GM23338 (cell line): ENCODE measurements at regions not wholly inside any gene's neighbourhood (a gene's known extent, or its start where the extent isn't known, plus 50 kb on each side); places are given as distances from the start of the nearest gene placed in this dataset.

Experiments used
- EZH2phosphoT487 ChIP-seq: fragments of 200-600 bp; sonication (generic); IDR thresholded peaks from one replicate; pipeline ENCODE4 v1.8.1; 2018; ENCODE audit warnings: antibody characterized with exemption; ENCODE audit not compliant: unreplicated experiment
- JUNB ChIP-seq: IDR thresholded peaks from one replicate; pipeline ENCODE4 v1.6.1; 2016; ENCODE audit warnings: antibody characterized with exemption; ENCODE audit not compliant: unreplicated experiment
- NANOG ChIP-seq: IDR thresholded peaks from 2 replicates; pipeline ENCODE4 v1.6.1; 2016; ENCODE audit warnings: antibody characterized with exemption, borderline replicate concordance
- POLR2AphosphoS5 ChIP-seq: IDR thresholded peaks from 2 replicates; pipeline ENCODE4 v1.6.1; 2016; ENCODE audit warnings: antibody characterized with exemption, low read depth
- REST ChIP-seq: IDR thresholded peaks from one replicate; pipeline ENCODE4 v1.6.1; 2018; ENCODE audit warnings: antibody characterized with exemption; ENCODE audit not compliant: unreplicated experiment
- STAT1 ChIP-seq: IDR thresholded peaks from one replicate; pipeline ENCODE4 v1.6.1; 2016; ENCODE audit warnings: antibody characterized with exemption; ENCODE audit not compliant: unreplicated experiment
- TF ChIP-seq, protein P1 (sequence below), 2 experiments: fragments of 200-600 bp in 1 of 2; sonication (generic) in 1 of 2; conservative IDR thresholded peaks; 2 replicates each; pipeline versions ENCODE4 v1.5.1 to v1.6.1; 2016 to 2017; ENCODE audit warnings: antibody characterized with exemption in 2 of 2, low read depth in 2 of 2, mild to moderate bottlenecking in 2 of 2, moderate library complexity in 1 of 2

GRCh38 chr2:118687192-118687591 lies 160.3 kb downstream of the EN1 start:
- TF ChIP-seq, protein P1, sequence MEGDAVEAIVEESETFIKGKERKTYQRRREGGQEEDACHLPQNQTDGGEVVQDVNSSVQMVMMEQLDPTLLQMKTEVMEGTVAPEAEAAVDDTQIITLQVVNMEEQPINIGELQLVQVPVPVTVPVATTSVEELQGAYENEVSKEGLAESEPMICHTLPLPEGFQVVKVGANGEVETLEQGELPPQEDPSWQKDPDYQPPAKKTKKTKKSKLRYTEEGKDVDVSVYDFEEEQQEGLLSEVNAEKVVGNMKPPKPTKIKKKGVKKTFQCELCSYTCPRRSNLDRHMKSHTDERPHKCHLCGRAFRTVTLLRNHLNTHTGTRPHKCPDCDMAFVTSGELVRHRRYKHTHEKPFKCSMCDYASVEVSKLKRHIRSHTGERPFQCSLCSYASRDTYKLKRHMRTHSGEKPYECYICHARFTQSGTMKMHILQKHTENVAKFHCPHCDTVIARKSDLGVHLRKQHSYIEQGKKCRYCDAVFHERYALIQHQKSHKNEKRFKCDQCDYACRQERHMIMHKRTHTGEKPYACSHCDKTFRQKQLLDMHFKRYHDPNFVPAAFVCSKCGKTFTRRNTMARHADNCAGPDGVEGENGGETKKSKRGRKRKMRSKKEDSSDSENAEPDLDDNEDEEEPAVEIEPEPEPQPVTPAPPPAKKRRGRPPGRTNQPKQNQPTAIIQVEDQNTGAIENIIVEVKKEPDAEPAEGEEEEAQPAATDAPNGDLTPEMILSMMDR (conservative IDR thresholded peaks at IDR 0.05; ENCODE audit: low read depth in 2 of 2): no peak
- TF ChIP-seq POLR2AphosphoS5 (no peak), STAT1 (no peak), JUNB (no peak), EZH2phosphoT487 (no peak), REST (no peak), NANOG (no peak)
